Stimulated activated CD4-positive, alpha-beta T cell treated with anti-CD3 and anti-CD28 coated beads, Interleukin-2, amount 100 ng/mL, for 4 hours (primary cell): ENCODE measurements at regions not wholly inside any gene's neighbourhood (a gene's known extent, or its start where the extent isn't known, plus 50 kb on each side); places are given as distances from the start of the nearest gene placed in this dataset.
"Not testable (repeated sequence)": the region's sequence is repeated elsewhere in the genome, so short reads cannot be mapped to it uniquely, and the experiment has no call there.

Experiments used
- DNase-seq: peaks from one replicate; pipeline ENCODE4 v3.0.0-alpha.2; 2020; ENCODE audit warnings: low read depth

GRCh38 chrX:41003506-41004270 is 81.6 kb upstream of the USP9X start:
- no peak for DNase-seq

GRCh38 chrX:41005445-41005992 is 79.7 kb upstream of the USP9X start:
- DNase-seq: no peak

GRCh38 chrX:41009850-41010846 is 75.1 kb upstream of the USP9X start:
- DNase-seq: peak; percentile 28

GRCh38 chrX:41014776-41015360 is 70.4 kb upstream of the USP9X start:
- DNase-seq: no peak

GRCh38 chrX:41017785-41018184 is 67.5 kb upstream of the USP9X start:
- DNase-seq: not testable (repeated sequence)

GRCh38 chrX:41018391-41019040 is 66.7 kb upstream of the USP9X start:
- DNase-seq: not testable (repeated sequence)

GRCh38 chrX:41019041-41019392 is 66.2 kb upstream of the USP9X start:
- no peak for DNase-seq

GRCh38 chrX:41022566-41022965 is 62.7 kb upstream of the USP9X start:
- no peak for DNase-seq

- DNase-seq: no peak
Observed at GRCh38 chrX:41023098-41023497, 62.1 kb upstream of the USP9X start.

GRCh38 chrX:41024335-41024734 is 60.9 kb upstream of the USP9X start:
- DNase-seq: not testable (repeated sequence)

- no peak for DNase-seq
Observed at GRCh38 chrX:41024755-41025154, 60.5 kb upstream of the USP9X start.

GRCh38 chrX:41025926-41026701 is 59.1 kb upstream of the USP9X start:
- DNase-seq: no peak

- DNase-seq: no peak
Observed at GRCh38 chrX:41026702-41027078, 58.6 kb upstream of the USP9X start.

- no peak for DNase-seq
Observed at GRCh38 chrX:41029332-41029731, 55.9 kb upstream of the USP9X start.

- no peak for DNase-seq
Observed at GRCh38 chrX:41031256-41031967, 53.8 kb upstream of the USP9X start.

- DNase-seq: no peak
Observed at GRCh38 chrX:41033299-41033698, 51.9 kb upstream of the USP9X start.

- DNase-seq: not testable (repeated sequence)
Observed at GRCh38 chrX:41034902-41035301, 50.3 kb upstream of the USP9X start.
